KMS-11 (cell line): ENCODE measurements at regions not wholly inside any gene's neighbourhood (a gene's known extent, or its start where the extent isn't known, plus 50 kb on each side); places are given as distances from the start of the nearest gene placed in this dataset.

ENCODE experiments used
- H2AFZ ChIP-seq: fragments of 200-600 bp; sonication (generic); 2 replicates; pipeline ENCODE4 v1.6.1; 2016; ENCODE audit warnings: antibody characterized with exemption, mixed run types, low read depth
- H3K27ac ChIP-seq: fragments of 200-600 bp; sonication (generic); 2 replicates; pipeline ENCODE4 v1.6.1; 2016; ENCODE audit warnings: mild to moderate bottlenecking, mixed run types
- H3K27me3 ChIP-seq: fragments of 200-600 bp; sonication (generic); 2 replicates; pipeline ENCODE4 v1.6.1; 2017; ENCODE audit warnings: mild to moderate bottlenecking, low read depth, mixed run types, moderate library complexity; ENCODE audit not compliant: insufficient read depth
- H3K36me3 ChIP-seq: fragments of 200-600 bp; sonication (generic); 2 replicates; pipeline ENCODE4 v1.6.1; 2017; ENCODE audit warnings: mild to moderate bottlenecking, mixed run types; ENCODE audit not compliant: insufficient read depth
- H3K4me1 ChIP-seq: fragments of 200-600 bp; sonication (generic); 2 replicates; pipeline ENCODE4 v1.6.1; 2016; ENCODE audit warnings: mild to moderate bottlenecking, low read depth, mixed run types; ENCODE audit not compliant: poor library complexity, severe bottlenecking
- H3K4me2 ChIP-seq: fragments of 200-600 bp; sonication (generic); 2 replicates; pipeline ENCODE4 v1.7.0; 2016; ENCODE audit warnings: mild to moderate bottlenecking, mixed run types
- H3K4me3 ChIP-seq: fragments of 200-600 bp; sonication (generic); IDR thresholded peaks from 2 replicates; pipeline ENCODE4 v1.6.1; 2017; ENCODE audit warnings: low read depth, low read length, mixed read lengths; ENCODE audit not compliant: insufficient read depth
- H3K79me2 ChIP-seq: fragments of 200-600 bp; sonication (generic); 2 replicates; pipeline ENCODE4 v1.6.1; 2016; ENCODE audit warnings: low read depth, mixed run types; ENCODE audit not compliant: insufficient read depth
- H3K9ac ChIP-seq: fragments of 200-600 bp; sonication (generic); 2 replicates; pipeline ENCODE4 v1.6.1; 2016; ENCODE audit warnings: mild to moderate bottlenecking, mixed run types
- H4K20me1 ChIP-seq: fragments of 200-600 bp; sonication (generic); 2 replicates; pipeline ENCODE4 v1.6.1; 2016; ENCODE audit warnings: mild to moderate bottlenecking, mixed run types; ENCODE audit not compliant: insufficient read depth
- TF ChIP-seq, protein P1 (sequence below): fragments of 200-600 bp; sonication (generic); conservative IDR thresholded peaks from 2 replicates; pipeline ENCODE4 v1.6.1; 2017; ENCODE audit warnings: low read depth, mild to moderate bottlenecking, antibody characterized with exemption, low read length, moderate library complexity, mixed read lengths

DNA sequence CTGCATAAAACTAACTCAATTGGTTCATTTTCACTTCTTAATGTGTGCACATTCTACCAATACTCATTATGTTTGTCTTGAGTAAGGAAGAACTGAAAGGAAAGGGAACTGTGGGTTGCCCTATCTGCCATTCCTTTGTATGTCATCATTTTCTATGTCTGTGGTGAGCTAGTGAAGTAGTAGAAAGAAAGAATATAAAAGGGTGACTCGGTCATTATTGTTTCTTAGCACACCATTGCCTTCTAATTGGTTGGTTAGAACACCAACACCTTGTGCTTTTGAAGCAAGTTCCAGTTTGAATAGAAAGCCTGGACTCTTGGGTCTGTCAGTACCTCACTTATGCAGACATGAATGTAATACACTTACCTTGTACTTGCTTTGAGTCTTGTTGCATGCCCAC lies 64.3 kb upstream of the MDFIC start:
- no peak overlapping the region for H3K9ac ChIP-seq
- no peak overlapping the region for H2AFZ ChIP-seq
- TF ChIP-seq, protein P1, sequence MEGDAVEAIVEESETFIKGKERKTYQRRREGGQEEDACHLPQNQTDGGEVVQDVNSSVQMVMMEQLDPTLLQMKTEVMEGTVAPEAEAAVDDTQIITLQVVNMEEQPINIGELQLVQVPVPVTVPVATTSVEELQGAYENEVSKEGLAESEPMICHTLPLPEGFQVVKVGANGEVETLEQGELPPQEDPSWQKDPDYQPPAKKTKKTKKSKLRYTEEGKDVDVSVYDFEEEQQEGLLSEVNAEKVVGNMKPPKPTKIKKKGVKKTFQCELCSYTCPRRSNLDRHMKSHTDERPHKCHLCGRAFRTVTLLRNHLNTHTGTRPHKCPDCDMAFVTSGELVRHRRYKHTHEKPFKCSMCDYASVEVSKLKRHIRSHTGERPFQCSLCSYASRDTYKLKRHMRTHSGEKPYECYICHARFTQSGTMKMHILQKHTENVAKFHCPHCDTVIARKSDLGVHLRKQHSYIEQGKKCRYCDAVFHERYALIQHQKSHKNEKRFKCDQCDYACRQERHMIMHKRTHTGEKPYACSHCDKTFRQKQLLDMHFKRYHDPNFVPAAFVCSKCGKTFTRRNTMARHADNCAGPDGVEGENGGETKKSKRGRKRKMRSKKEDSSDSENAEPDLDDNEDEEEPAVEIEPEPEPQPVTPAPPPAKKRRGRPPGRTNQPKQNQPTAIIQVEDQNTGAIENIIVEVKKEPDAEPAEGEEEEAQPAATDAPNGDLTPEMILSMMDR: no peak
- H3K79me2 ChIP-seq: no peaks in the 10 kb centered on the region
- H3K36me3 ChIP-seq: no peaks in the 10 kb centered on the region
- no peaks in the 10 kb centered on the region for H3K27me3 ChIP-seq
- no peaks in the 10 kb centered on the region for H4K20me1 ChIP-seq
- H3K4me1 ChIP-seq: no peaks in the 10 kb centered on the region
- H3K4me3 ChIP-seq: no peak overlapping the region
- no peak overlapping the region for H3K27ac ChIP-seq
- no peak overlapping the region for H3K4me2 ChIP-seq

DNA sequence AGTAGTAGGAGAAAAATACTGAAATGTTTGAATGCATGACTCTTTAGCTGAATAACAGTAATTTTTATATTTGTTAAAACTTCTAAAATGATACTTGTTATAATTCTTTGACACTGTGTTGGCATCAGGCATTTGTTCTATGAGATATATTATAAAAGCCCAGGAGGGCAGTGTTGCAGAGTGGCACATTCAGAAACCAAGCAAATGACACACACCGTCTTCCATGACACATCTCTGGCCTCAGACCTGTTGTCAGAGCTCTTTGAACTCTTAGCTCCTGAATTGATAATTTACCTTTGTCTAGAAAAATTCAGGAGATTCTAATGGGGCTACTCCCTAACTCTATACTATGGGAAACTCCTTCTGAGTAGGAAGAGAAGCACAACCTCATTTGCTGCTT lies 62.4 kb upstream of the MDFIC start:
- TF ChIP-seq, protein P1: no peak

DNA sequence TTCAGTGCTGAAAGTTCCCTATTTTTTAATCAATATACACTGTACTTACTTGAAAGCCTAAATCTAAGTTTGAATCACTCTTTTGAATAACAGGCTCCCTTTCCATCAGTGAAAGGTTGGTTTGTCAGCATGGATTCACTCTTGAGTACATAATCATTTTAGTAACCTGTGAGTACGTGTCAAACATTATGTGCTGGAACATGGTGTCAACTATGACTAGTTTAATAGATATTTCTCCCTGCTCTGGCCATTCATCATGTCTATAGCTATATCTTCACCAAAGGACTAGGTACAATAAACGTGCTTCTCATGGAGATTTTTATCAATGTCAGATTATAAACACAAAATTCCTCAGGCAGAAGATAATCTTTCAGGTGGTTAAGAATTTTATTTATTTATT lies 61.7 kb upstream of the MDFIC start:
- no peak overlapping the region for H2AFZ ChIP-seq
- no peak overlapping the region for H3K4me2 ChIP-seq
- no peak overlapping the region for H3K4me3 ChIP-seq
- H3K79me2 ChIP-seq: no peaks in the 10 kb centered on the region
- H3K27me3 ChIP-seq: no peaks in the 10 kb centered on the region
- H4K20me1 ChIP-seq: no peaks in the 10 kb centered on the region
- no peaks in the 10 kb centered on the region for H3K4me1 ChIP-seq
- H3K9ac ChIP-seq: no peak overlapping the region
- TF ChIP-seq, protein P1: no peak
- no peaks in the 10 kb centered on the region for H3K36me3 ChIP-seq
- H3K27ac ChIP-seq: no peak overlapping the region

More for the DNA sequence above, 62.4 kb upstream of the MDFIC start:
- Histone ChIP-seq H3K27ac (no peak overlapping the region), H2AFZ (no peak overlapping the region), H4K20me1 (no peaks in the 10 kb centered on the region), H3K4me1 (no peaks in the 10 kb centered on the region), H3K4me2 (no peak overlapping the region), H3K79me2 (no peaks in the 10 kb centered on the region), H3K36me3 (no peaks in the 10 kb centered on the region), H3K4me3 (no peak overlapping the region), H3K27me3 (no peaks in the 10 kb centered on the region), H3K9ac (no peak overlapping the region)

DNA sequence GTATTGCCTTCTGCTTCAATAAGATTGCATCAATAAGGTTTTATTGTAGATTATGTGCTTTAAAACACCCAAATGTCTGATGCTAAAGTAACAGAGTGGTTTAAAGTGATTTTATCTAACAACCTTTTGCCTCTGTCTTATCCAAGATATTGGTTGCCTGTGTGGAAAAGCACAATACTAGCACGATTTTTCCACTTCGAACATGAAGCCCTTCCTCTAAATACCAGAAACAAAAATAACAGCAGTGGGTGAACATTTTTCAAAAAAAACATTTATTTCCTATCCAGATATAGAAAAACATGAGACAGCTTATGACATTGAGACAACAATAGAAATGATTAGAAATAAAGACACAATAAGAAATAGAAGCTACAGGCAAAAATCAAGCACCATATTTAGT lies 59.5 kb upstream of the MDFIC start:
- Histone ChIP-seq H2AFZ (no peak overlapping the region), H3K79me2 (no peaks in the 10 kb centered on the region), H4K20me1 (no peaks in the 10 kb centered on the region), H3K27ac (no peak overlapping the region), H3K36me3 (no peaks in the 10 kb centered on the region), H3K4me3 (no peak overlapping the region), H3K4me2 (no peak overlapping the region), H3K4me1 (no peaks in the 10 kb centered on the region), H3K27me3 (no peaks in the 10 kb centered on the region), H3K9ac (no peak overlapping the region)
- TF ChIP-seq, protein P1: no peak

DNA sequence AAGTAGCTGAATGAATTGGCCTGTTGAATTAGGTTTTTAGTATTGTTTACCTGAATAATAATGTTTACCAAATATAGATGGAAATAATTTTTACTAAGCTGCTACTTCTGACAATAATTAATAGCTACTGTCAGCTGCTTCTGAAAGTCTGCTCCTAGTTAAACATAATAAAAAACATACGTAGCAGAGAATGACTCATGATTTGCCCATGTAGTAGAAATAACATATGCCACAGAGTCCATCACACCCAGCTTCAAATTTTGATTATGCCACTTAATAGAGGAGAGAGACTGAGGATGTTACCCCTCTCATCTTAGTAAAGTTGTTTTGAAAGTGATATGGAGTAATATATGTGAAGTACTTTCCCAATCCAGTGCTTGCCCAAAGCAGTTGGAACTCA lies 57.6 kb upstream of the MDFIC start:
- Histone ChIP-seq H4K20me1 (no peaks in the 10 kb centered on the region), H3K36me3 (no peaks in the 10 kb centered on the region), H3K9ac (no peak overlapping the region), H3K4me3 (no peak overlapping the region), H3K27me3 (no peaks in the 10 kb centered on the region), H3K4me2 (no peak overlapping the region), H3K79me2 (no peaks in the 10 kb centered on the region), H3K27ac (no peak overlapping the region), H3K4me1 (no peaks in the 10 kb centered on the region), H2AFZ (no peak overlapping the region)
- TF ChIP-seq, protein P1: no peak
